ENCODE measurements at regions not wholly inside any gene's neighbourhood (a gene's known extent, or its start where the extent isn't known, plus 50 kb on each side); places are given as distances from the start of the nearest gene placed in this dataset.

DNA sequence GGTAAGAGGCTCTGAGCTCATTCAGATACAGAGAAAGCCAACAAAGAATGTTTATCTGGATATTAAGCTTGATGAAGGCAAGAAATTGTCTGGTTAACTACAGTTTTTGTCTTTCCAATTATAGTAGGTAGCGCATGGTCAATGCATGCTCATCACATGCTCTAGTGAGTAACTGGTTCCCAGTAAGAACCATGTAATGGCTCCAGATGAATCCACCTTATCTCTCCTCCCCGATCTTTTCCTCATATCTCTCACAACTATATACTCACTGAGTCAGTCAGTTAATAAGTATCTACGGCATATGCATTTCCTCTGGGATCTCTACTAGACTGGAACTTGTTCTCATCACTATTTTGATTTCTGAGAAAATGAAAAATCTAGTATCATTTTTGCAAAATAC lies 340.7 kb upstream of the DYNLRB2 start:
- TF ChIP-seq, protein P1, sequence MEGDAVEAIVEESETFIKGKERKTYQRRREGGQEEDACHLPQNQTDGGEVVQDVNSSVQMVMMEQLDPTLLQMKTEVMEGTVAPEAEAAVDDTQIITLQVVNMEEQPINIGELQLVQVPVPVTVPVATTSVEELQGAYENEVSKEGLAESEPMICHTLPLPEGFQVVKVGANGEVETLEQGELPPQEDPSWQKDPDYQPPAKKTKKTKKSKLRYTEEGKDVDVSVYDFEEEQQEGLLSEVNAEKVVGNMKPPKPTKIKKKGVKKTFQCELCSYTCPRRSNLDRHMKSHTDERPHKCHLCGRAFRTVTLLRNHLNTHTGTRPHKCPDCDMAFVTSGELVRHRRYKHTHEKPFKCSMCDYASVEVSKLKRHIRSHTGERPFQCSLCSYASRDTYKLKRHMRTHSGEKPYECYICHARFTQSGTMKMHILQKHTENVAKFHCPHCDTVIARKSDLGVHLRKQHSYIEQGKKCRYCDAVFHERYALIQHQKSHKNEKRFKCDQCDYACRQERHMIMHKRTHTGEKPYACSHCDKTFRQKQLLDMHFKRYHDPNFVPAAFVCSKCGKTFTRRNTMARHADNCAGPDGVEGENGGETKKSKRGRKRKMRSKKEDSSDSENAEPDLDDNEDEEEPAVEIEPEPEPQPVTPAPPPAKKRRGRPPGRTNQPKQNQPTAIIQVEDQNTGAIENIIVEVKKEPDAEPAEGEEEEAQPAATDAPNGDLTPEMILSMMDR (IDR thresholded peaks at IDR 0.05) = no peak
- TF ChIP-seq POLR2A (IDR thresholded peaks at IDR 0.05) = no peak
